Right atrium auricular region (tissue), 2 donors: ENCODE measurements at regions not wholly inside any gene's neighbourhood (a gene's known extent, or its start where the extent isn't known, plus 50 kb on each side); places are given as distances from the start of the nearest gene placed in this dataset.

Experiments used
- DNase-seq: peaks from one replicate; pipeline ENCODE4 v3.0.0-alpha.2; 2019; ENCODE audit warnings: low spot score
- H3K27ac ChIP-seq, 2 donors: fragments of 200-600 bp; sonication (generic); 1 replicate in 1 of 2; 2 replicates in 1 of 2; pipeline ENCODE4 v1.5.1; 2016 to 2019
- H3K27me3 ChIP-seq, 2 donors: fragments of 200-600 bp; sonication (generic); one replicate each; pipeline versions ENCODE4 v1.5.1 to v1.6.0; 2017 to 2019
- H3K36me3 ChIP-seq: fragments of 200-600 bp; sonication (generic); one replicate; pipeline ENCODE4 v1.5.1; 2016
- H3K4me1 ChIP-seq, 2 donors: fragments of 200-600 bp; sonication (generic); one replicate each; pipeline versions ENCODE4 v1.5.1 to v1.6.0; 2017 to 2019
- H3K4me3 ChIP-seq, 2 donors: fragments of 200-600 bp; sonication (generic); 1 replicate in 1 of 2; 2 replicates in 1 of 2; pipeline ENCODE4 v1.5.1; 2017 to 2019; ENCODE audit warnings: mild to moderate bottlenecking in 1 of 2, moderate library complexity in 1 of 2
- H3K9me3 ChIP-seq, 2 donors: fragments of 200-600 bp; sonication (generic); one replicate each; pipeline ENCODE4 v1.5.1; 2019
- TF ChIP-seq, protein P1 (sequence below), 2 donors: fragments of 200-600 bp; sonication (generic); IDR thresholded peaks; one replicate each; pipeline ENCODE4 v1.5.1; 2019; ENCODE audit warnings: antibody characterized with exemption in 2 of 2

DNA sequence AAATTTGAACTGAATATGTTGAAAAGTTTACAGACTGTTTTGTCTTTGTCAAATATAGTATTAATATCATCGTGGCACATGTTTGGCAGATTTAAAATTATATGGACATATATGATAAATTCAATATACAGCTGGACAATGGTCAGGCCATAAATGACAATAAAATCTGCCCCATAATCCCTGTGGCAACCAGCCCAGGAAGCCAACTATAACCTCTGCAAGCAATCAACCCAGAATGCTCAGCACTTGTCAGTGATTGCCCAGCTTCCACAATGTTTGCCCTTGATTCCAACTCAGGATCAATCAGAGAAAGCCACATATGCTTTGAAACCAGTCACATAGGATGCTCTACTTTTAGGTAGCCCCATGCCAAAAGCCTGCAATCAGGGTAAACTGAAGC is 671.9 kb downstream of the SUCLG1 start:
- Histone ChIP-seq H3K27me3 (no peaks in the 10 kb centered on the region), H3K9me3 (no peaks in the 10 kb centered on the region), H3K36me3 (no peaks in the 10 kb centered on the region), H3K4me3 (no peak overlapping the region), H3K4me1 (no peaks in the 10 kb centered on the region), H3K27ac (no peak overlapping the region)
- no peak for DNase-seq
- TF ChIP-seq, protein P1, sequence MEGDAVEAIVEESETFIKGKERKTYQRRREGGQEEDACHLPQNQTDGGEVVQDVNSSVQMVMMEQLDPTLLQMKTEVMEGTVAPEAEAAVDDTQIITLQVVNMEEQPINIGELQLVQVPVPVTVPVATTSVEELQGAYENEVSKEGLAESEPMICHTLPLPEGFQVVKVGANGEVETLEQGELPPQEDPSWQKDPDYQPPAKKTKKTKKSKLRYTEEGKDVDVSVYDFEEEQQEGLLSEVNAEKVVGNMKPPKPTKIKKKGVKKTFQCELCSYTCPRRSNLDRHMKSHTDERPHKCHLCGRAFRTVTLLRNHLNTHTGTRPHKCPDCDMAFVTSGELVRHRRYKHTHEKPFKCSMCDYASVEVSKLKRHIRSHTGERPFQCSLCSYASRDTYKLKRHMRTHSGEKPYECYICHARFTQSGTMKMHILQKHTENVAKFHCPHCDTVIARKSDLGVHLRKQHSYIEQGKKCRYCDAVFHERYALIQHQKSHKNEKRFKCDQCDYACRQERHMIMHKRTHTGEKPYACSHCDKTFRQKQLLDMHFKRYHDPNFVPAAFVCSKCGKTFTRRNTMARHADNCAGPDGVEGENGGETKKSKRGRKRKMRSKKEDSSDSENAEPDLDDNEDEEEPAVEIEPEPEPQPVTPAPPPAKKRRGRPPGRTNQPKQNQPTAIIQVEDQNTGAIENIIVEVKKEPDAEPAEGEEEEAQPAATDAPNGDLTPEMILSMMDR (IDR thresholded peaks at IDR 0.05) = no peak

DNA sequence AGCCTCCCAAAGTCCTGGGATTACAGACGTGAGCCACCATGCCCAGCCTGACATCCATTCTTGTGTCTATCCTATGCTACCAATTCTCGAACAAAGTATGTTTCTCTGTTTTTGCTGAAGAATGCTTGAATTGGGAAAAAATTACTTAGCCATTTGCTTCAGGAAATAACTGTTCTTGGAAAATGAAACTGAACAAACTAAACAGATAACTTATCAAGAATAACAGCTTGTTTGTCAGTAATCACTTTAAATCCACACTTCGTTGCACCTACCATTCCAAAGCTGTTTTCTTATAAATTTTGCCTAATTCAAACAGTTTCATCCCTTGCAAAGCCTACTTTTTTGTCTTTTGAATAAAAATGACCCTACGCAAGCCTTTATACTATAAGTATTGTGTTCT is 672.9 kb downstream of the SUCLG1 start:
- TF ChIP-seq, protein P1 (IDR thresholded peaks at IDR 0.05) = no peak
- H3K36me3 ChIP-seq = no peaks in the 10 kb centered on the region
- no peaks in the 10 kb centered on the region for H3K9me3 ChIP-seq
- H3K4me1 ChIP-seq = no peaks in the 10 kb centered on the region
- no peaks in the 10 kb centered on the region for H3K27me3 ChIP-seq
- H3K27ac ChIP-seq = no peak overlapping the region
- DNase-seq = no peak
- H3K4me3 ChIP-seq = no peak overlapping the region

DNA sequence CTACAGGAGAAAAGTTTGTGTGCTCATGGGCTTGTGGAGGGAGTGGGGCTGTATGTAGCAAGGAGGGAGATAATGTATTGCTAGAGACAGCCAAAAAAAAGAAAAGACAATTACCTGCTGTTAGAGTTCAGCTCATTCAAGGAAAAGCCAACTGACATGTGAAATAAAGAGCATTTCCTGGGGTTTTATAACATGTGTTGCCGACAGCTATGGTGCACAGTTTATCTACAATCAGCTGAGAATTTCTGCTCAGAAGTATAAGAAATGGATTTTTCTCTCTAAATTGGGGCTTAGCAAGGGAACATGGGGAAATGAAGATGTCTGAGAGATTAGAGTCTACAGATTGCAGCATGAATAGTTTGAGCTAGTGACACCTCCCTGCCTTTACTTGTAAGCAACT is 674.1 kb downstream of the SUCLG1 start:
- TF ChIP-seq, protein P1 (IDR thresholded peaks at IDR 0.05) = no peak
- Histone ChIP-seq H3K4me1 (no peaks in the 10 kb centered on the region), H3K27ac (no peak overlapping the region), H3K36me3 (no peaks in the 10 kb centered on the region), H3K27me3 (no peaks in the 10 kb centered on the region), H3K9me3 (peaks cover 3 to 4% of the 10 kb centered on the region in 2 donors), H3K4me3 (no peak overlapping the region)
- no peak for DNase-seq

DNA sequence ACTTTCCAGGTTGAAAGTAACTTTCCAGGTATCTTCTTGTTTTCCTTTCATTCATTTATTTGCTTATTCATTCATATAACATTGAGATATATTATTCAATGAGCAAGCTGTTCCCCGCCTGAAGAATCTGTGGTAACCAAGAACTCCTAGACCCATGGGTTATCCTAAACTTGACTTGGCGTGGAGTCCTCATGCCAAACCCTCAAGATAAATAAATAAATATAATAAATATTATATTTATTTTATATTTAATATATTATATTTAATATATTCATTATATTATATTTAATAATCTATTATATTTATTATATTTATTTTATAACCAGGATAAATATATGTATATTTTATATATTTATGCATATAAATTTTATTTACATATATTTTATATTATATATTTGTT is 674.8 kb downstream of the SUCLG1 start:
- no peaks in the 10 kb centered on the region for H3K36me3 ChIP-seq
- TF ChIP-seq, protein P1 (IDR thresholded peaks at IDR 0.05) = no peak
- no peak for DNase-seq

DNA sequence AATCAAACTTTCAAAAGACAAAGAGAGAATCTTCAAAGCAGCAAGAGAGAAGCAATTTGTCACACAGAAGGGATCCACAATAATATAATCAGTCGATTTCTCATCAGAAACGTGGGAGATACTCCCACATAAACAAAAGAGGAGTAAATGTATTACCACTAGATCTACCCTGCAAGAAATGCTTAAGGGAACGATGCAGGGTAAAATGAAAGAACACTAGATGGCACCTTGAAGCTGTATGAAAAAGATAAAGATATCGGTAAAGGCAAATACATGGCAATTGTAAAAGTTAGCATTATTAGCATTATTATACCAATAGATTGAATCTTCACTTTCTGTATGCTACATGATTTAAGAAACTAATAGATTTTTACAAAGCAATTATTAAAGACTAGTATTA is 677.0 kb downstream of the SUCLG1 start:
- Histone ChIP-seq H3K36me3 (no peaks in the 10 kb centered on the region), H3K4me1 (no peaks in the 10 kb centered on the region), H3K27ac (no peak overlapping the region), H3K4me3 (no peak overlapping the region), H3K27me3 (no peaks in the 10 kb centered on the region), H3K9me3 (peaks cover 3 to 4% of the 10 kb centered on the region in 2 donors)
- TF ChIP-seq, protein P1 (IDR thresholded peaks at IDR 0.05) = no peak
- no peak for DNase-seq

More for the DNA sequence above, 674.8 kb downstream of the SUCLG1 start:
- peaks cover 3 to 4% of the 10 kb centered on the region in 2 donors for H3K9me3 ChIP-seq
- no peaks in the 10 kb centered on the region for H3K27me3 ChIP-seq
- H3K27ac ChIP-seq = no peak overlapping the region
- no peak overlapping the region for H3K4me3 ChIP-seq
- no peaks in the 10 kb centered on the region for H3K4me1 ChIP-seq

DNA sequence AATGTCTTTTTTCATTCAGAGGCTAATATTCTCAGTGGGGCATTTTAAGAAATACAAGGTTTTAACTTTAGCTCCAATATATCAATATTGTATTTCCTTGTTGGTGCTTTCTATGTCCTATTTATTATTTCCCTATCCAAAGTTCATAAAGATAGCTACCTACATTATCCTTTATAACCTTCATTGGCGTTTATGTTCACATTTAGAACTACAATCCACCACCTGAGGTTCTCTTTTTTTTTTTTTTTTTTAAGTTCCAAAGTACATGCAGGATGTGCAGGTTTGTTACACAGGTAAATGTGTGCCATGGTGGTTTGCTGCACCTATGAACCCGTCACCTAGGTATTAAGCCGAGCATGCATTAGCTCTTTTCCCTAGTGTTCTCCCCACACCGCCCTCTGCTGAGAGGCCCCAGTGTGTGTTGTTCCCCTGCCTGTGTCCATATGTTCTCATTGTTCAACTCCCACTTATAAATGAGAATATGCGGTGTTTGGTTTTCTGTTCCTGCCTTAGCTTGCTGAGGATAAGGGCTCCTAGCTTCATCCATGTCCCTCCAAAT is 694.6 kb downstream of the SUCLG1 start:
- no peaks in the 10 kb centered on the region for H3K4me1 ChIP-seq
- no peak for DNase-seq
- H3K9me3 ChIP-seq = peaks cover 3 to 44% of the 10 kb centered on the region in 2 donors
- TF ChIP-seq, protein P1 (IDR thresholded peaks at IDR 0.05) = no peak
- no peaks in the 10 kb centered on the region for H3K36me3 ChIP-seq
- no peaks in the 10 kb centered on the region for H3K27me3 ChIP-seq
- no peak overlapping the region for H3K4me3 ChIP-seq
- no peak overlapping the region for H3K27ac ChIP-seq
